ENCODE measurements at regions not wholly inside any gene's neighbourhood (a gene's known extent, or its start where the extent isn't known, plus 50 kb on each side); places are given as distances from the start of the nearest gene placed in this dataset.
"Not testable (repeated sequence)": the region's sequence is repeated elsewhere in the genome, so short reads cannot be mapped to it uniquely, and the experiment has no call there.

DNA sequence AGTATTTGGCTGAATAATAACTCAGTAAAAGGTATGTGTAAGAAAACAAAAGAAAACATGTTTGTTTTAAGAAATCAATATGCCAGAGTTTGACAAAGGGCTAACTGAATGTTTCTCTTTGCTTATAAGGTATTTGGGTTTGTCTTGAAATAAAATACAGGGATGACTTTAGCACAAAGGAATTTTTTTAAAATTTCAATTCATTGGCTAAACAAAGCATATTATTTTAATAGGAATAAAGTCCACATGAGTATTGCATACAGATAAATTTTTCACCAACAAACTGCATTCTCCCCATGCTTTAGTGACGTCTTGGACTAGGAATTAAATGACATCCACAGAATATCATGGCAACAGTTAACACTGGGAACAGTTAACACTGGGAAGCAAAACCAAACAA is 480.0 kb upstream of the JAG1 start:
- DNase-seq, result no peak

DNA sequence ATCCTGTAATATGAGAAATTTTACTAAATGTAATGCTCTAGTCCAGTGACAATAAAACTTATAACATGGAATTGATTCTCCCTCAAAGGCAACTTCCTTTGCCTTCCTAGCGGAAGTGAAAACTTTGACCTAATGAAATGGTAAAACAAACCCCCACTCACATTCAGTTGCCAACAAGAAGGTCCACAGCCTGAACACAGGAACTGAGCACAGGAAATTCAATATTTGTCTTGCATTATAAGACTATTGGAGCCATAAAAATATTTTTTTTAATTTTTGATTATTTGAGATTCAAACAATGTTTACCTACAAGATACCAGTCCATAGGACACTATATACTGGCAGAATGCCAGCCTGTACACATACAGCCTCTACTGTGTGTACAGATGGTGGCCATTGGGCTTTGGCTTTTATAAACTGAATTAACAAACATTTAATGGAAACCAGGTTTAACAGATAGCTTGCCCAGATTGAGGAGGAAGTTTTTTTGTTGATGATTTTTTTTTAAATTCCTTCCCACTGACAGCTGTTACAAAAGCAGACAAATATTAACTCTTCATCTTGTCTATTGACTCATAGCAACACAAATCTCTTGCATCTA is 481.5 kb upstream of the JAG1 start:
- no peak for DNase-seq

DNA sequence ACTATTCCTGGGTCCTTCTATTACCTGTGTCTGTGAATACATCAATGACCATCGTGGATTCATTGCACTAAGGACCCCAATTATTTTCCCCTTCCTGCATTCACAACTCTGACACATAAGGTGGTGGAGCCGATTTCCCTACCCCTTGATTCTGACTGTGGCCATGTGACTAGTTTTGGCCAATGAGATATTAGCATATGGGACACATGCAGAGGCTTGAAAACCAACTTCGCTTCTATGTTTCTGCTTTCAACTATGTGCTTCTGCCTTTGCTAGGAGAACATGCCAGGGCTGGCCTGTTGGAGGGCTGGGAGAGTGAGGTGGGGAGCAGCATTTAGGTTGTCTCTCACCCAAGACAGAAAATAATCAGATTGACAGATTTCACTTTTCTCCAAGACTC is 483.1 kb upstream of the JAG1 start:
- DNase-seq, result no peak

DNA sequence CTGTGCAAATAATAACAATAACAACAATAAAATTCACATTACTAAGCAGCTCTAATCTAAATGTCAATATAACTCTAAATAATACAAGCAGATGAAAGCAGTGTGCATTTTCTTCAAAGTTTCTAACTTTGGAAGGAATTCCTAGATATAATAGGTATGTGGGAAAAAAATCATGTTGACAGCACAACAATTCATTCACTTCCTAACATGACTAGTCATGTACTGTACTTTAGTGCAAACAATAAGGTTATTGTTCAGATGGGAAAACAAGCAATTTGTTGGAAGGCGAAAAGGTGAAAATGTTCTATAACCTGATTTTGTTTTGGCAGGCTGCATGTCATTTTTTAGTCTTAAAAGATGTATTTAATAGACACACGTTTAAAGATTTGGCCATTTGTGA is 484.3 kb upstream of the JAG1 start:
- no peak for DNase-seq

DNA sequence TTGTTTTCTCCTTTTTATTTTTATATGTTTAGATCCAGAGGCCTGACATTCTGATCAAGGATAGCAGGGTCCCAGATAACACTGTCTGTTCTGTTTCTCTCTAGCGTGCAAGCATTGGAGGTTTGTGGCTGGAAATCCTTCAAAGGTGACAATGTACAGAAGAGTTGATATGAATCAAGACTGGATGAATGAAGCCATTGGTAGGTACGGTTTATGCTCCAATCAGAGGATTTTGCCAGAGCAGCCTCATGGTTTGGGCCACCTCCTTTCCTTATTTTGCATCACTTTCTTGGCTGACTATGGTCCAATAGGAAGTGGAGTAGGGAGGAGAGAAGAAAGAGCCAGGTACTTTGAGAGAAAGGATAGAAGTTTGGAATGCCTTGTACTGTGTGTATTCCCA is 484.8 kb upstream of the JAG1 start:
- DNase-seq, result no peak

DNA sequence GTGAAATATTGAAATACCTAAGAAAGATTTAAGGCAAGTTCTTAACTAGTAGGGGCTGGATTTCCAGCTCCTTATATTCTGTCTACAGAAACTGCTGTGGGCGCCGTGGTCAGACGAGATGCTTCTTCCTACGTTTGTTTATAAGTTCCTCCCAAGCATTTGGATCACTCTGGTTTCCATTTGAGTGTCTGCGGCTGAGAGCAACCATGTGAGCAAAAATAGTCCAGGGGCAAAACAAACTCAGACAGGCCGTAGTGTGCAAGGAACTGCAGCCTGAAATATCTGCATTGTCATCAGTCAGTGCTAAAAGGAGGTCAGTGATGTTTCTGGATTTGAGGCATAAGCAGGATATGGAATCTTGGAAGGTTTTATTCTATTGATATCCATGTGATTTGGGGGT is 485.9 kb upstream of the JAG1 start:
- no peak for DNase-seq

DNA sequence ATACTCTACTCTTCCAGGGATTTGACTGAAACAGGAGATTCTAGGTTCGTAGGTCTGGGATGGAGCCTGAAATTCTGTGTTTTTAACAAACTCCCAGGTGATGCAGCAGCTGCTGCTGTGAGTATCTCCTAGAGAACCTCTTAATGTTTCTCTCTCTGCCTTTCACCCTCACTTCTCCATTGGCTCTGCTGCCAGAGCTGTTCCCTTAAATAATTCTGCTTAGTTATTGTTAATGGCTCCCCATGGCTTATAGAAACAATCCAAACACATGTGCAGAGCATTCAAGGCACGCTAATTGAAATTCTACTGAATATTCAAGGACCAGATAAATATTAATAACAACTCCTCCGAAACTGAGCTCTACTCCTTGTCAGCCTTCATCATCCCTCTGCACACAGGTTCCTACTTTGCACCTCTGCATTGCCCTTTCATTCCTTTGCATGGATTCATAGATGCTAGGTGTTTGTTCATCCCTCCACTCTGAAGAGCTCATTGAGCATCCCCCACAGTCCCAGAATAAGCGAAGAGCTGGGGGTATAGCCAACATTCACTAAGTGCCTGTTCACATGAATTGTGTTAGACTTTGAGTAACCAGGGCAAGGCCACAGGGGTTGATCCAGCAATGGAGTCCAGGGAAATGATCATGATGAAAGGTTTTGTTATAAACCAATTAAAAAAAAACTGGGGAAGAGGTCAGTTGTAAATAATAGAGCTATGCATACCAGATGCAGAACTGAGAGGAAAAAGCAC is 488.4 kb upstream of the JAG1 start:
- DNase-seq, result no peak

DNA sequence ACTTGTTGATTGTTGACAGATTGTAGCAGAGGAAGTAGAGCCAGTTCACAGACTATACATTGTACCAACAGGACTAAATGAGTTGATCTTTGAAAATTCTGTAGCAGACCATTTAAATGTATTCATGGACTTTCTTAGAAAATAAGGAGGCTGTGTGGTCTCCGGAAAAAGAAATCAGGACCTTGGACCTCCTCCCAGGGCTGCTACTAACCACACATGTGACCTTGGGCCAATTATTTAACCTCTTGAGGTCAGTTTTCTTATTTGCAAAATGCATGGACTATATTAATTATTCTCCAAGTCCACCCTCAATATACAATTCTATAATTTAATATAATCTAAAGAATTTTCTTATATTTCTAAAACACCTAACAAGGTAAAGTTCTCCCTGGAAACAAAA is 492.0 kb upstream of the JAG1 start:
- no peak for DNase-seq

DNA sequence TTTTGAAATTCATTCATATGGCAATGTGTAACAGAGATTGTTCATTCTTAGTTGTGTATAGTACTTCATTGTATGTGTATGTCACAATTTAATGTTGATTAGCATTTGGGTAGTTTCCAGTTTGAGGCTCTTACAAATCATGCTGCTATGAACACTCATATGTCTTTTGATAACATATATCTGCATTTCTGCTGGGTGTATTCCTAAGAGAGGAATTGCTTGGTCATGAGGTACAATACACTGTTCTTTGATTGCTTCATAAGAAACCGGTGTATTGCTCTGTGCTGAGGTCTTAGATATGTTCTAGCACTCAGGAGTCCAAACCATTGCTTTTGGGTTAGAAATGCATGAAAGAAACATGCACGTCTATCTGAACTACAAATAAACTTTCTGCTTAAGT is 492.9 kb upstream of the JAG1 start:
- no peak for DNase-seq

DNA sequence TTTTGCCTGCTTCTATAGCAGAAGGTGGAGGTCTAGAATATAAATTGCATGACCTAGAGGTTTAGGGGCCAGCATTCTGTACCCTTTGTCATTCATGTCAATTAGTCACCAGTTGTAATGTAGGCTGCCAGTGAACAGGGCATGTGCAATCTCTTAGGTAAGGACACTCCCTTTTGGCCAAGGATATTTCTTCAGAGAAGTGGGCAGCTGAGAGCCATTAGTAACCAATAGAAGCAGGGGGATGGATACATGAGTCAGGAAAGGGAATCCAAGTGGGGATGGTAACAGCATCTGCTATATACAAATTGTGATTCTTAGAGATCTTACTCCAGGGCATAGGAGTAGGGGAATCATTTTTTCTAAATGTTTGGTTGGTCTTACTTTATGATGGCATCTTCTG is 494.2 kb upstream of the JAG1 start:
- DNase-seq, result no peak

DNA sequence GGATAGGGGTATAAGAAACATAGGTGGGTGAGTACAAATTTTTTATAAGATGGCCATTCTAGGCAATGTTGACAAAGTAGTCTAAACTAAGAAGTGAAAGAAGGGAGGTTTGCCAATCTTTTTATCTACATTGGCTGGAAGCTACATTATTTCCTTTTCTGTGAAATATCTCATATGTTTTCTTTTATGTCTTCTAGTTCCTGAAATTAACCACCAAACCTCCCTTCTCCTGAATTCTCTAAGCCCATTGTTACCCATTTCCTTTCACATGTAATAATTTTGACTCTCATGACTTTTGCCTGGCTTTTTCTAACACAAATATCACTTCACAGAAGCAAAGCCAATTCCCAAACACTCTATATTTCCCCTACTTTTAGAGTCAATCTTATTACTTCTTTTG is 496.2 kb upstream of the JAG1 start:
- DNase-seq, result no peak

DNA sequence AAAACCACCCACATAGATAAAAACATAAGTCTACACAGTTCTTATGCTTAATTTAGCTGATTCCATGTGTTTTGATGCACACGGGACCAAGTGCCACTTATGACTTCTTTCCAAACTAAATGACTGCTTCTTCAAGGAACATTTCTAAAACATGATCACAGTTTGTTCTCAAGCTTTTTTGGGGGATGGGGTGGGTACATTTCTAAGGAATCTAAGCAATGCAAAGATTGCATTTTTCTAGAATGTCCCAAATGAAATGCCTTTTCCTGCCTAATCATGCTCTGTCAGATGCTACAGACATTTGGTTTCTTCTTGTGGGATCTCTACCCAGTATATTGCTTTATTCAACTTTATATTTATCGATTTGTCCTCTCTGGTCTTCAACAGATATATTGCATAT is 496.8 kb upstream of the JAG1 start:
- no peak for DNase-seq

DNA sequence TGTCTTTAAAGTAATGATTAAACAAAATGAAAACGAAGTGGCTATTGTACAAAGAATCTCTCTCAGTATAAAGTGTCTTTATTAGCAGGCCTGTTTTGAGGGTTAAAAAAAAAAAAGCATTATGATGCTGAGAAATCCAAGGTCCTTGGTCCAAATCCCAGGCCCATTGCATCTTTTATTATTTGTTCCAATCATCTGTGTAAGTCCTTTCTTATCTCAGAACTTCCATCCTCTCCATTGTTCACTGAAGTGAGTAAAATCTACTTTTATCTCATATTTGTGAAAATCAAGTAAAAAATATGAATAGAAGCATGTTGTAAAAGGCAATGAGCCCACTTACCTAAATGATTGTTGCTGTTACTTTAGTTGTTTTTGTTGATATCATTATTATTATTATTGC is 499.1 kb upstream of the JAG1 start:
- DNase-seq, result no peak

DNA sequence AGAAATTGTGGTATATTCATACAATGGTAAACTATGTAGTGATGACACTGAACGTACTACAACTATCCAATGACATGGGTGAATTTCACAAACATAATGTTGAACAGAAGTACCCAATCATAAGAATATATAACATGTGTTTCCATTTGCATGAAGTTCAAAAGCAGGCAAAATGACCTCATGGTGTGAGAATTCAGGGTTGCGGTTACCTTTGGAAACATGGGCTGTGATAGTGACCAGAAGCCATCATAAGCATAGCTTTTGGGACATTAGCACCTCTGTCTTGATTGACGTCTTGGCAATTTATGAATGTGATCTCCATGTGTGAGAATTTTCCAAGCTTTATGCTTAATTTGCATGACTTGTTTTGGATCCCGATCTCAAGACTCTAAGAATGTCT is 500.1 kb upstream of the JAG1 start:
- no peak for DNase-seq

DNA sequence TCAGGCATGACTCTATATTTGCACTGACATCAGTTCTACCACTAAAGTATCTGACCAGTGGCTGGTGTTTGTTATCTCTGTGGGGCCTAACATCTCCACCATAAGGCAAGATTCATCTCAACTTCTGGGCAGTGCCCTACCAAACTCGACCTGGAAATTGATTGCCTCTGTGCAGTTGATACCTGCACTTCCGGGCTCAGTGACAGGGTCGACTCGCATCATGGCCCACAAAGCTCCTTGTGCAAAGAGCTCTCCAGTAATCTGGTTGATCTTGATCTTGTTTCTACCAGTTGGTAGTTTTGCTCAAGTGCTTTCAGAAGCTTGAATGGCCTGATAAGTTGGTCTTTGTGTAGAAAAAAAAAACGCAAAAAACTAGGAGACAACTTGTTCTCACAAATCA is 501.1 kb upstream of the JAG1 start:
- no peak for DNase-seq

DNA sequence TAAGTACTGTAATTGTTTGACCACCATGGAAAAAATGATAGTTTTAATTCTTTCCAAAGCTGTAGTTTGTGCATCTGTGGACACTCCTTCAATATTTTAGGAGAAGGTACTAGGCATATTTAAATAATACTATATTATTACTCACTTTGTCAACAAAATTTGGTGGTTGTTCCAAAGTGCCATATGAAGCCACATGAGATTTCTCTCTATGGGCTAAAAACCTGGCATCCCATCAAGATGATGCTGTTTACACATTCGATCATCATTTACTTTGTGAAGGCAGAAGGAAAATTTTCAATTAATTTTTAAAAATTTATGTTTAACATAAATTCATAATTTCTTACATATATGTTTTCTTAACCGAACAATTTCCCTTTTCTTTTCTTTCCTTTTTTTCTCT is 502.6 kb upstream of the JAG1 start:
- DNase-seq, result no peak

DNA sequence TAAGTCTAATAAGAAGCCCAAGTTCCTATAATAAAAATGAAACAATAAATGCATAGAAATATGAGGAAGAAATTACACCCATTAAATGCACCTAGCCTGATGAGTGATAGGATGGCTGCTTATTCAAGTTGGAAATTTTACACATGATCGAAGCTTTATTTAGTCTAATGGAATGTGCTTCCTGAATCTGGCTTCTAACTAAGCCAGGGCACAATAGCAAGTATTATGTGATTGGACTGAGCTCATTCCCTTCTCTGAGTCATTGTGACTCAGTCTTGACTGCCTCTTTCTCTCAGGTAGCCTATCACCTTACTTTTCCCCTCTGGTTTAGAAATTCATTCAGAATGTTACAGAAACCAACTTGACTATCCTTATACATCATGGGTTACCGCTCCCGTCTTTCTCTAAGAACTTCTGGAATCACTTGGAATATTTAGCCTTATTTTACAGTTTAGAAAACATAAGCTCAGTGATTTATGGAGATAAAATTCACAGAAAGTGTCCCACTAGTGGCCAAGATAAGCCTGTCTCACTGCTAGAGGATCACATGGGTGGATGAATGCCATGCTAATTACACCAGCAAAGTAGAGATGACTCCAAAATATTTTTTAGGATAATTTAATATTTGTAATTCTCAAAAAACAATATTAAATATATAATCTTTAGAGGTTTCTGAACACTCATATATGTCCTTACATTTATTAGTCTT is 505.3 kb upstream of the JAG1 start:
- no peak for DNase-seq

DNA sequence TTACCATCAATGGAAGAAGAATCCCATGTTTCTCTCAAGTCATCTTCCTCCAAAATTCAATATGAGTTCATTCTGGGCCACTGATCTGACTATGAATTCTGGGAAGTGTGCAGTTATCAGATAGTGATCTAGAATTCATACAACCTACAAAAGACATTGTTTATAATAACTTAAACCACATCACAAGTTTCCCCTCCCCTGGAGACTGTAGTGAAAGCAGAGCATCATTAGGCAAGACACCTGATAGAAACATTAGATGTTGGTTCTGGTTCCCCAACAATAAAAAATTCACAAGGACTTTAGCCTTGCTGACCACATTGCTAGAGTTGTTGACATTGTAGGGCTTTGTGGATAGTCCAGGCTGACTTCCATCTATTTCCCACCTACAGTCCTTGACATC is 506.4 kb upstream of the JAG1 start:
- no peak for DNase-seq

DNA sequence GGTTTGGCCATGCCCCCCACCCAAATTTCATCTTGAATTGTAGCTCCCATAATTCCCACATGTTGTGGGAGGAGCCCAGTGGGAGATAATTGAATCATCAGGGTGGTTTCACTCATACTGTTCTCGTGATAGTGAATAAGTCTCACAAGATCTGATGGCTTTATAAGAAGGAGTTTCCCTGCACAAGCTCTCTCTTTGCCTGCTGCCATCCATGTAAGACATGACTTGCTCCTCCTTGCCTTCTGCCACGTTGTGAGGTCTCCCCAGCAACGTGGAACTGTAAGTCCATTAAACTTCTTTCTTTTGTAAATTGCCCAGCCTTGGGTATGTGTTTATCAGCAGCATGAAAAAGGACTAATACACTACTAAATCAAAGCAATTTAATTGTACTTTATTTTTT is 507.3 kb upstream of the JAG1 start:
- not testable (repeated sequence) for DNase-seq

DNA sequence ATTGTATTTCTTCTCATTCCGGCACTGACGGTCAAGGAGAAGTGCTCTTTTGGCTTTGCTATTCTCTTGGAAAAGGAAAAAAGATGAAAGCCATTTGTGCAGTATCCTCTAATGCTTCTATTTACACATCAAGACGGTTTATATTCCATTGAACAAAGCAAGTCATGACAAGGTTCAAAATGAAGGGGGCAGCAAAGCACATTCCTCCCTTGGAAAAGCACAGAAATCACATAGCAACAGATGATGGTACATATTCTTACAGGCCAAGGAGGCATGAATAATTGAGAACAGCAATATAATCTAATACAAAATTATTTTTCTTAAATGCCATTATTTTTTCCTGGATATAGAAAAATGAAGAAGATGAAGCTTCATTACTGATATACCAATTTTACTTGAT is 508.2 kb upstream of the JAG1 start:
- no peak for DNase-seq

DNA sequence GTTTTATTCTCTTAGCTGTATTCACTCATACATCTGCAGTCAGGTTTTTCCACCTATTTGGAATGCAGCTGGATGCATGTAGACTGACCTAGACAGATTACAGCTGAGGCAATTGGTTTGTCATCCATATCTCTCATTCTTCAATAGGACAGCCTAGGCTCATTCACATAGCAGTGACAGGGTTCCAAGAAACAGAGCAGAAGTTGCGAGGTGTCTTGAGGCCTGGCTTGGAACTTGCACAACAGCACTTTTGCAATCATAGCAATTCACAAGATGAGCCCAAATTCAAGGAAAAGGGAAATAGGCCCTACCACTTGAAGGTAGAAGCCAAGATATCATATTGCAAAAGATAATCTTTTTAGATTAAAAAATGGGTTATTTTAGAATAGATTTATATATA is 508.9 kb upstream of the JAG1 start:
- DNase-seq, result no peak

DNA sequence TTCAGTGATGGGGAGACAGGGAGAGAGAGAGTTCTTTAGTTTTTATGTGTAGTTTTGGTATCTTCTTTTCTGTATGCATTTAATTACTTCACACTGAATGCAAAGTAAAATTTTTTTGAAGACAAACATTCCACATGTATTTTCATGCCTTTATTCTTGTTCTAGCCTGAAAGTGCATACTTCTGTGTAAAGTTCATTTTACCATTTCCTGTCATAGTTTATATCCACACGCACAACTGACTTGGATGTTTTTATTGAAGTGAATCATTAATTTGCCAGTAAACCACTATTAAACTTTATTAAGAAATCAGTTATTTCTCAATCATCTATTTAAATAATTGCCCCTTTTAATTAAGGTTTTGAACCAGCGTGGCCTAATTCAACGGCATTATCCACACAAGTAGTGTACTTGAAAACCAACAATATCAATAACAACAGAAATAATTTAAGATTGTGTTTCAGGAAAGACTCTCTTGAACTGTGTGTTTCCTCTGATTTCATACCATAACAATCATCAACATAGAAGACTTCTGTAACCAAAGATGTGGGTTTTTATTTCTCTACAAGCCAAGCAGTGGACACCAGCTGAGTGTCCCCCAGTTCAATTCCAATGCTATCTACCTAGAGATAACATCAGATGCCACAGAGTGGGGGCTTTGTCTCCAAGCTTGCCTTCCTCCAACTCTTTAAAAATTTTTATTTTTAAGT is 512.7 kb upstream of the JAG1 start:
- DNase-seq, result no peak

DNA sequence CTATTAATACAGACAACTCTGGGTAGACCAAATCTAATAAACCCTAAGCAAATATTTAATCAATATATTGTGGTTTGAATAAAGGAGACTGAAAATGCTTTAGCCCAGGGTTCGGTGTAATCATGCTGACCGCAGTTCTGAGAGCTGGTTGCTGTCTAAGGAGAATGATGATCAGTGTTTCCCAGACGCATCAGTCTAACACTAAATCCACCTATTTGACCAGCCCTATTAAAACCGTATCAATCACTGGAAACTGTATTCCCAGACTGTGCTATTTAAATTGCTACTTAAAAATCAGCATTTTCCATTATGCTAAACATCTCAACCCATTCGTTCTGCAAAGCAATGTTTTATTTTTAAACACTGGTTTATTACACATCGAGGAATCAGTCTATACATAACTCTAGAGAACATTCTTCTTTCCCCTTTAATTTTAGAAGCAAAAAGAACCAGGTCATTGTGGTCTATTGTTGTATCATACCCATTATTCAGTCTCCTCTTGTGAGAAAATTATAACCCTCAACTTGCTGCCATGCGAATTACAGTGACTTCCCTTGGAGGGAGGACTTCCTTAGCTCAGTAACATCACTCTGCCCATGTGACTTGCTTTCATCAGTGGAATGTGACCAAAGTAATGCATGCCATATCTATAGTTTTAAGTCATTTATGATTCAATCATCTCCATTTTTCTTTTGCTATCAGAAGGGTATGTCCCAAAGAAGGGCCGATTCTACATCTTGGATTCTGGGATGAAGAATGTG is 515.2 kb upstream of the JAG1 start:
- no peak for DNase-seq
